ENCODE measurements at regions not wholly inside any gene's neighbourhood (a gene's known extent, or its start where the extent isn't known, plus 50 kb on each side); places are given as distances from the start of the nearest gene placed in this dataset.
"Not testable (repeated sequence)": the region's sequence is repeated elsewhere in the genome, so short reads cannot be mapped to it uniquely, and the experiment has no call there.

- H3K9ac ChIP-seq (ENCODE audit: low read length in 5 of 5) = no peak overlapping the region
- H3K9me3 ChIP-seq (ENCODE audit: control insufficient read depth in 5 of 5, low read length in 5 of 5) = no peaks in the 10 kb centered on the region
- no peak overlapping the region for H3K27ac ChIP-seq (ENCODE audit: low read depth, low read length)
- peaks cover 0 to 12% (median 5%) of the 10 kb centered on the region in 5 donors for H3K4me1 ChIP-seq (ENCODE audit: control insufficient read depth in 5 of 5, insufficient read depth in 5 of 5, low read length in 5 of 5)
- no peak overlapping the region for H3K4me3 ChIP-seq (ENCODE audit: low read depth in 1 of 5, low read length in 5 of 5)
- H3K27me3 ChIP-seq (ENCODE audit: control insufficient read depth in 5 of 5, insufficient read depth in 4 of 5, low read length in 5 of 5) = no peaks in the 10 kb centered on the region
- no peaks in the 10 kb centered on the region for H3K36me3 ChIP-seq (ENCODE audit: control insufficient read depth in 5 of 5, insufficient read depth in 5 of 5, low read length in 5 of 5)
Measured at GRCh38 chr7:69213878-69214277, 384.4 kb upstream of the AUTS2 start.

GRCh38 chr7:69215516-69215915 is 382.8 kb upstream of the AUTS2 start:
- not testable (repeated sequence) for H3K27ac ChIP-seq (ENCODE audit: low read depth, low read length); H3K9me3 ChIP-seq (ENCODE audit: control insufficient read depth in 5 of 5, low read length in 5 of 5); H3K4me3 ChIP-seq (ENCODE audit: low read depth in 1 of 5, low read length in 5 of 5); H3K27me3 ChIP-seq (ENCODE audit: control insufficient read depth in 5 of 5, insufficient read depth in 4 of 5, low read length in 5 of 5); H3K9ac ChIP-seq (ENCODE audit: low read length in 5 of 5); H3K36me3 ChIP-seq (ENCODE audit: control insufficient read depth in 5 of 5, insufficient read depth in 5 of 5, low read length in 5 of 5)
- H3K4me1 ChIP-seq (ENCODE audit: control insufficient read depth in 5 of 5, insufficient read depth in 5 of 5, low read length in 5 of 5) = peaks cover 0 to 16% (median 9%) of the 10 kb centered on the region in 5 donors

DNA sequence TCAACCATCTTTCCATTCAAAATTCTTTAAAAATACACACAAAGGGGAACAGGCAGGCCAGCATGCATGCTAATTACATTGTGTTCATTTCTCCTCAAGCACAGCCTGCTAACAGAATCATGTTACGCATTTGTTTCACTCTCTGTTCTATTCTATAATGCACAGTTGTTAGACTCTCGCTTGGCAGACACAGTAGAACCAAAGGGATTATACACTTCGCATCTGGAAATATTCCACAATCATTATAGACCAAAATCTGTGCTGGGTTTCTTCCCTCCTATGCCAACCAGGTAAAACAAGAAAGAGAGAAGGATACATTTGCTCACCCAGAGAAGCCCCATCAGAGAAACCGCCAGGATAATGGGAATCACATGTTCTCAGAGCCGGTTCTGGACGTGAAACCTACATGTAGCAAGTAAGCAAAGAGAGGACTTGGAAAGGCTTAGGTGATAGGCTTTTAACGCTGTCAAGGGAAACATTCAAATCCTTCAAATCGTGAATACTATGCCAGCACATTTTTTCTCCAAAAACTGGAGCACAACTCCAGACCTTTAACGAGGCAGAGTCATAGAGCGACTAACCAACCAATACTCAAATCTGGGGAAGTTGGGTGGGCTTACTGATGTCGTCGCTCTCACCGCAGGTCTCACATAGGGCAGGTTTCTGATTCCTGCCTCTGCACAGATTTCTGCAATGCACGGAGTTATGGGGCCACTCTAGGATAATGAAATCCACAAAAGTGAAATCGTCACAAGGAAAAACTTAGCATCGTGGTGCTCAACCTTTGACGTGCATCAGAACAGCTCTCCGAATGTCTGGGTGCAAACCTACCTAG is 380.5 kb upstream of the AUTS2 start:
- Histone ChIP-seq H3K27me3 (ENCODE audit: control insufficient read depth in 5 of 5, insufficient read depth in 4 of 5, low read length in 5 of 5) (no peaks in the 10 kb centered on the region), H3K4me3 (ENCODE audit: low read depth in 1 of 5, low read length in 5 of 5) (no peak overlapping the region), H3K36me3 (ENCODE audit: control insufficient read depth in 5 of 5, insufficient read depth in 5 of 5, low read length in 5 of 5) (no peaks in the 10 kb centered on the region), H3K4me1 (ENCODE audit: control insufficient read depth in 5 of 5, insufficient read depth in 5 of 5, low read length in 5 of 5) (peaks cover 0 to 16% (median 9%) of the 10 kb centered on the region in 5 donors), H3K9me3 (ENCODE audit: control insufficient read depth in 5 of 5, low read length in 5 of 5) (no peaks in the 10 kb centered on the region), H3K9ac (ENCODE audit: low read length in 5 of 5) (no peak overlapping the region), H3K27ac (ENCODE audit: low read depth, low read length) (no peak overlapping the region)

- Histone ChIP-seq H3K9me3 (ENCODE audit: control insufficient read depth in 5 of 5, low read length in 5 of 5) (no peaks in the 10 kb centered on the region), H3K9ac (ENCODE audit: low read length in 5 of 5) (no peak overlapping the region), H3K27ac (ENCODE audit: low read depth, low read length) (no peak overlapping the region), H3K36me3 (ENCODE audit: control insufficient read depth in 5 of 5, insufficient read depth in 5 of 5, low read length in 5 of 5) (no peaks in the 10 kb centered on the region), H3K4me3 (ENCODE audit: low read depth in 1 of 5, low read length in 5 of 5) (no peak overlapping the region), H3K4me1 (ENCODE audit: control insufficient read depth in 5 of 5, insufficient read depth in 5 of 5, low read length in 5 of 5) (peaks cover 0 to 16% (median 9%) of the 10 kb centered on the region in 5 donors), H3K27me3 (ENCODE audit: control insufficient read depth in 5 of 5, insufficient read depth in 4 of 5, low read length in 5 of 5) (no peaks in the 10 kb centered on the region)
Measured at GRCh38 chr7:69218576-69218975, 379.7 kb upstream of the AUTS2 start.

GRCh38 chr7:69219381-69219780 is 378.9 kb upstream of the AUTS2 start:
- no peak overlapping the region for H3K27ac ChIP-seq (ENCODE audit: low read depth, low read length)
- H3K9ac ChIP-seq (ENCODE audit: low read length in 5 of 5) = no peak overlapping the region
- no peaks in the 10 kb centered on the region for H3K27me3 ChIP-seq (ENCODE audit: control insufficient read depth in 5 of 5, insufficient read depth in 4 of 5, low read length in 5 of 5)
- no peaks in the 10 kb centered on the region for H3K9me3 ChIP-seq (ENCODE audit: control insufficient read depth in 5 of 5, low read length in 5 of 5)
- H3K4me3 ChIP-seq (ENCODE audit: low read depth in 1 of 5, low read length in 5 of 5) = no peak overlapping the region
- H3K4me1 ChIP-seq (ENCODE audit: control insufficient read depth in 5 of 5, insufficient read depth in 5 of 5, low read length in 5 of 5) = peaks cover 0 to 16% (median 9%) of the 10 kb centered on the region in 5 donors
- no peaks in the 10 kb centered on the region for H3K36me3 ChIP-seq (ENCODE audit: control insufficient read depth in 5 of 5, insufficient read depth in 5 of 5, low read length in 5 of 5)

- peaks cover 0 to 3% (median 0%) of the 10 kb centered on the region in 5 donors for H3K4me1 ChIP-seq (ENCODE audit: control insufficient read depth in 5 of 5, insufficient read depth in 5 of 5, low read length in 5 of 5)
- H3K36me3 ChIP-seq (ENCODE audit: control insufficient read depth in 5 of 5, insufficient read depth in 5 of 5, low read length in 5 of 5) = no peaks in the 10 kb centered on the region
- no peak overlapping the region for H3K4me3 ChIP-seq (ENCODE audit: low read depth in 1 of 5, low read length in 5 of 5)
Measured at GRCh38 chr7:69225259-69225943, 372.9 kb upstream of the AUTS2 start.

DNA sequence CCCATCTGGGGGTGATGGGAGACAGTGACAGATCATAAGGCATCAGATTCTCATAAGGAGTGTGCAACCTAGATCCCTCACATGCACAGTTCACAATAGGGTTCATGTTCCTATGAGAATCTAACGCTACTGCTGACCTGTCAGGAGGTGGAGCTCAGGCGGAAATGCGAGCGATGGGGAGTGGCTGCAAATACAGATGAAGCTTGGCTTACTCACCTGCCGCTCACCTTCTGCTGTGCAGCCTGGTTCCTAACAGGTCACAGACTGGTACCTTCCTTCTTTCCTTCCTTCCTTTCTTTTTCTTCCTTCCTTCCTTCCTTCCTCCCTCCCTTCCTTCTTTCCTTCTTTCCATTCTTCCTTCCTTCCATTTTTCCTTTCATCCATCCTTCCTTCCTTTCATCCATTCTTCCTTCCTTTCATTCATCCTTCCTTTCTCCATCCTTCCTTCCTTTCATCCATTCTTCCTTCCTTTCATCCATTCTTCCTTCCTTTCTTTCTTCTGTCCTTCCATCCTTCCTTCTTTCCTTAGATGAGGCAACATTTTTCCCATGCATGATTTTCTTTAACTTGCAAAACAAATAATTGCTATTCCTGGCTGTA is 370.0 kb upstream of the AUTS2 start:
- no peaks in the 10 kb centered on the region for H3K36me3 ChIP-seq (ENCODE audit: control insufficient read depth in 5 of 5, insufficient read depth in 5 of 5, low read length in 5 of 5)
- peaks cover 0 to 5% (median 0%) of the 10 kb centered on the region in 5 donors for H3K9me3 ChIP-seq (ENCODE audit: control insufficient read depth in 5 of 5, low read length in 5 of 5)
- H3K27me3 ChIP-seq (ENCODE audit: control insufficient read depth in 5 of 5, insufficient read depth in 4 of 5, low read length in 5 of 5) = peaks cover 0 to 7% (median 0%) of the 10 kb centered on the region in 5 donors
- H3K4me1 ChIP-seq (ENCODE audit: control insufficient read depth in 5 of 5, insufficient read depth in 5 of 5, low read length in 5 of 5) = peaks cover 0 to 3% (median 0%) of the 10 kb centered on the region in 5 donors
- H3K4me3 ChIP-seq (ENCODE audit: low read depth in 1 of 5, low read length in 5 of 5) = no peak overlapping the region
- H3K27ac ChIP-seq (ENCODE audit: low read depth, low read length) = no peak overlapping the region
- H3K9ac ChIP-seq (ENCODE audit: low read length in 5 of 5) = no peak overlapping the region

More at GRCh38 chr7:69225259-69225943, 372.9 kb upstream of the AUTS2 start:
- no peak overlapping the region for H3K27ac ChIP-seq (ENCODE audit: low read depth, low read length)
- peaks cover 0 to 5% (median 0%) of the 10 kb centered on the region in 5 donors for H3K9me3 ChIP-seq (ENCODE audit: control insufficient read depth in 5 of 5, low read length in 5 of 5)
- H3K27me3 ChIP-seq (ENCODE audit: control insufficient read depth in 5 of 5, insufficient read depth in 4 of 5, low read length in 5 of 5) = no peaks in the 10 kb centered on the region
- no peak overlapping the region for H3K9ac ChIP-seq (ENCODE audit: low read length in 5 of 5)

DNA sequence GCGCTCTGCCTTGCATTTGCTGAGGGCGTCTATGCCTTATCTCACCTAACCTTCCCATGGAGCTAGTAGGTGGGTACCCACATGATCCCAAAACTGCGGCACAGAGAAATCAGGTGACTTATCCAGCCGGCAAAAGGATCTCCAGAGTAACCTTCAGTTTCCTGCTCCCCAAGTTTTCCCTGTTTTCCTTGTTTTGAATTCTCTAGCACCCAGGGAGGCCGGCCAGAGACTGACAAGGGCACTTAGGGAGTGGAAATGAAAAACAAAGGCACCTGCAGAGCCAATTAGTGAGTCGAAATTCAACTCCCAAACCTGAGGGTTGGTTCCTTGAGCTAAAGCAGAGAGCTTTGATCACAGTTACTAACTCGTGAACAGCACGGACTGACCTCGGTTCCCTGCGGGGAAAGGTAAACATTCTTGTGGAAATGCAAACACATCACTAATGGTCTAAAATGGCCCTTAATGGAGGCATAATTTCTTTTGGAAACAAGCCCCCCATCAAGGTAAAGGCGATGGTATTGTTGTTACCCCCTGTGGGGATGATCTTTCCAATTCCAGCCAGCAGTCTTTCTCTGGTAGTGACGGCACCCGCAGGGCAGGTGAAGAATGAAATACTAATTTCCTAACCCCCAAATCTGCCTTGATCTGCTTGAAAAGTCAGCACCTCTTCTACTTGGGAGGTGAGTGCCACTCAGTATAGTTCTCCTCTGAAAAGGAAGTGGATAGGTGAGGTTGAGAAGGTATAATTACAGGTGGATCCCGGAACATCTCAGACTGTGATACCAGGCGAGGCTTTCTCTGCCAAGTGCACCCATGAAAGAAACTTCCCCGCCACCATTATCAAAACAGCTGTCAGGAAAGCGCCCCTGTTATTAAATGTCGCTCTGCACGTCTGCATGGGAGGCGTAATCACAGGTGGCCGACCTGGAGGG is 365.6 kb upstream of the AUTS2 start:
- H3K9me3 ChIP-seq (ENCODE audit: control insufficient read depth in 5 of 5, low read length in 5 of 5) = no peaks in the 10 kb centered on the region
- H3K27ac ChIP-seq (ENCODE audit: low read depth, low read length) = no peak overlapping the region
- H3K27me3 ChIP-seq (ENCODE audit: control insufficient read depth in 5 of 5, insufficient read depth in 4 of 5, low read length in 5 of 5) = peaks cover 0 to 7% (median 0%) of the 10 kb centered on the region in 5 donors
- H3K9ac ChIP-seq (ENCODE audit: low read length in 5 of 5) = no peak overlapping the region
- no peaks in the 10 kb centered on the region for H3K36me3 ChIP-seq (ENCODE audit: control insufficient read depth in 5 of 5, insufficient read depth in 5 of 5, low read length in 5 of 5)
- H3K4me3 ChIP-seq (ENCODE audit: low read depth in 1 of 5, low read length in 5 of 5) = no peak overlapping the region
- no peaks in the 10 kb centered on the region for H3K4me1 ChIP-seq (ENCODE audit: control insufficient read depth in 5 of 5, insufficient read depth in 5 of 5, low read length in 5 of 5)

- no peak overlapping the region for H3K9ac ChIP-seq (ENCODE audit: low read length in 5 of 5)
- no peaks in the 10 kb centered on the region for H3K9me3 ChIP-seq (ENCODE audit: control insufficient read depth in 5 of 5, low read length in 5 of 5)
- peaks cover 0 to 3% (median 0%) of the 10 kb centered on the region in 5 donors for H3K27me3 ChIP-seq (ENCODE audit: control insufficient read depth in 5 of 5, insufficient read depth in 4 of 5, low read length in 5 of 5)
- H3K4me1 ChIP-seq (ENCODE audit: control insufficient read depth in 5 of 5, insufficient read depth in 5 of 5, low read length in 5 of 5) = no peaks in the 10 kb centered on the region
- H3K27ac ChIP-seq (ENCODE audit: low read depth, low read length) = no peak overlapping the region
- no peak overlapping the region for H3K4me3 ChIP-seq (ENCODE audit: low read depth in 1 of 5, low read length in 5 of 5)
- H3K36me3 ChIP-seq (ENCODE audit: control insufficient read depth in 5 of 5, insufficient read depth in 5 of 5, low read length in 5 of 5) = no peaks in the 10 kb centered on the region
Measured at GRCh38 chr7:69237541-69237940, 360.7 kb upstream of the AUTS2 start.
